GM23338 (cell line): ENCODE measurements at regions not wholly inside any gene's neighbourhood (a gene's known extent, or its start where the extent isn't known, plus 50 kb on each side); places are given as distances from the start of the nearest gene placed in this dataset.

Experiments
- ATAC-seq: fragments of 200-7000 bp; cut with Tn5 transposase; 3 replicates; pipeline ENCODE4 v1.9.1; 2020
- DNase-seq: peaks from one replicate; pipeline ENCODE4 v3.0.0-alpha.2; 2015; ENCODE audit warnings: low spot score
- H2AFZ ChIP-seq: fragments of 200-600 bp; sonication (generic); 2 replicates; pipeline ENCODE4 v1.8.0; 2016; ENCODE audit warnings: antibody characterized with exemption, mild to moderate bottlenecking, moderate library complexity
- H3F3A ChIP-seq: fragments of 200-600 bp; sonication (generic); replicated peaks from 2 replicates; pipeline ENCODE4 v1.8.0; 2017; ENCODE audit warnings: antibody characterized with exemption, mixed run types, low read depth
- H3K27ac ChIP-seq: fragments of 200-600 bp; sonication (generic); 2 replicates; pipeline ENCODE4 v1.6.1; 2016; ENCODE audit warnings: low read depth
- H3K27me3 ChIP-seq: fragments of 200-600 bp; sonication (generic); 2 replicates; pipeline ENCODE4 v1.8.0; 2016; ENCODE audit warnings: mild to moderate bottlenecking, mixed run types, moderate library complexity; ENCODE audit not compliant: insufficient read depth
- H3K36me3 ChIP-seq: fragments of 200-600 bp; sonication (generic); 2 replicates; pipeline ENCODE4 v1.8.0; 2016; ENCODE audit warnings: mild to moderate bottlenecking; ENCODE audit not compliant: insufficient read depth
- H3K4me1 ChIP-seq: fragments of 200-600 bp; sonication (generic); 2 replicates; pipeline ENCODE4 v1.8.0; 2016; ENCODE audit warnings: mild to moderate bottlenecking, moderate library complexity; ENCODE audit not compliant: insufficient read depth
- H3K4me2 ChIP-seq: fragments of 200-600 bp; sonication (generic); 2 replicates; pipeline ENCODE4 v1.7.1; 2017; ENCODE audit warnings: mixed run types
- H3K4me3 ChIP-seq: fragments of 200-600 bp; sonication (generic); 2 replicates; pipeline ENCODE4 v1.6.1; 2016; ENCODE audit warnings: mixed run types
- H3K79me2 ChIP-seq: fragments of 200-600 bp; sonication (generic); replicated peaks from 2 replicates; pipeline ENCODE4 v1.8.0; 2017; ENCODE audit warnings: mild to moderate bottlenecking; ENCODE audit not compliant: insufficient read depth
- H3K9me2 ChIP-seq: fragments of 200-600 bp; sonication (generic); 2 replicates; pipeline ENCODE4 v1.8.0; 2017; ENCODE audit not compliant: insufficient read depth
- H4K20me1 ChIP-seq: fragments of 200-600 bp; sonication (generic); replicated peaks from 2 replicates; pipeline ENCODE4 v1.8.0; 2017; ENCODE audit warnings: mild to moderate bottlenecking; ENCODE audit not compliant: insufficient read depth
- H3K27ac Mint-ChIP-seq: 2 replicates; pipeline ENCODE4 v1.8.0; 2020; ENCODE audit warnings: inconsistent platforms, mild to moderate bottlenecking, moderate library complexity, mixed read lengths
- H3K27me3 Mint-ChIP-seq: 3 replicates; pipeline ENCODE4 v1.8.0; 2022; ENCODE audit warnings: low read depth, mild to moderate bottlenecking, moderate library complexity, mixed read lengths, inconsistent platforms; ENCODE audit not compliant: insufficient read depth, poor library complexity
- H3K36me3 Mint-ChIP-seq: 3 replicates; pipeline ENCODE4 v1.8.0; 2021; ENCODE audit warnings: low read depth, mild to moderate bottlenecking, inconsistent platforms, moderate library complexity, mixed read lengths
- H3K4me1 Mint-ChIP-seq: 3 replicates; pipeline ENCODE4 v1.8.0; 2020; ENCODE audit warnings: mild to moderate bottlenecking, inconsistent platforms, mixed read lengths
- H3K4me3 Mint-ChIP-seq: 3 replicates; pipeline ENCODE4 v1.8.0; 2021; ENCODE audit warnings: moderate library complexity, mild to moderate bottlenecking, inconsistent platforms, mixed read lengths
- H3K9me3 Mint-ChIP-seq: 3 replicates; pipeline ENCODE4 v1.8.0; 2020; ENCODE audit warnings: moderate library complexity, mild to moderate bottlenecking, inconsistent platforms, mixed read lengths
- EZH2 ChIP-seq: fragments of 200-600 bp; sonication (generic); IDR thresholded peaks from one replicate; pipeline ENCODE4 v1.8.0; 2017; ENCODE audit warnings: antibody characterized with exemption, mild to moderate bottlenecking, low read depth; ENCODE audit not compliant: unreplicated experiment
- EZH2phosphoT487 ChIP-seq: fragments of 200-600 bp; sonication (generic); IDR thresholded peaks from one replicate; pipeline ENCODE4 v1.8.1; 2018; ENCODE audit warnings: antibody characterized with exemption; ENCODE audit not compliant: unreplicated experiment
- JUNB ChIP-seq: IDR thresholded peaks from one replicate; pipeline ENCODE4 v1.6.1; 2016; ENCODE audit warnings: antibody characterized with exemption; ENCODE audit not compliant: unreplicated experiment
- NANOG ChIP-seq: IDR thresholded peaks from 2 replicates; pipeline ENCODE4 v1.6.1; 2016; ENCODE audit warnings: antibody characterized with exemption, borderline replicate concordance
- POLR2AphosphoS5 ChIP-seq: IDR thresholded peaks from 2 replicates; pipeline ENCODE4 v1.6.1; 2016; ENCODE audit warnings: antibody characterized with exemption, low read depth
- ZNF114 ChIP-seq: fragments of 250-450 bp; sonication (Bioruptor Pico); IDR thresholded peaks from 2 replicates; pipeline ENCODE4 v1.5.0; 2020; ENCODE audit warnings: mild to moderate bottlenecking, moderate library complexity
- ZNF331 ChIP-seq: fragments of 250-450 bp; sonication (Bioruptor Pico); IDR thresholded peaks from 2 replicates; pipeline ENCODE4 v1.5.0; 2020; ENCODE audit warnings: low read depth, mild to moderate bottlenecking, moderate library complexity
- TF ChIP-seq, protein P1 (sequence below): IDR thresholded peaks from one replicate; pipeline ENCODE4 v1.6.1; 2018; ENCODE audit warnings: antibody characterized with exemption; ENCODE audit not compliant: unreplicated experiment
- TF ChIP-seq, protein P2 (sequence below): IDR thresholded peaks from 2 replicates; pipeline ENCODE4 v1.6.1; 2016; ENCODE audit warnings: antibody characterized with exemption
- TF ChIP-seq, protein P3 (sequence below), 2 experiments: fragments of 200-600 bp in 1 of 2; sonication (generic) in 1 of 2; conservative IDR thresholded peaks; 2 replicates each; pipeline versions ENCODE4 v1.5.1 to v1.6.1; 2016 to 2017; ENCODE audit warnings: antibody characterized with exemption in 2 of 2, low read depth in 2 of 2, mild to moderate bottlenecking in 2 of 2, moderate library complexity in 1 of 2

DNA sequence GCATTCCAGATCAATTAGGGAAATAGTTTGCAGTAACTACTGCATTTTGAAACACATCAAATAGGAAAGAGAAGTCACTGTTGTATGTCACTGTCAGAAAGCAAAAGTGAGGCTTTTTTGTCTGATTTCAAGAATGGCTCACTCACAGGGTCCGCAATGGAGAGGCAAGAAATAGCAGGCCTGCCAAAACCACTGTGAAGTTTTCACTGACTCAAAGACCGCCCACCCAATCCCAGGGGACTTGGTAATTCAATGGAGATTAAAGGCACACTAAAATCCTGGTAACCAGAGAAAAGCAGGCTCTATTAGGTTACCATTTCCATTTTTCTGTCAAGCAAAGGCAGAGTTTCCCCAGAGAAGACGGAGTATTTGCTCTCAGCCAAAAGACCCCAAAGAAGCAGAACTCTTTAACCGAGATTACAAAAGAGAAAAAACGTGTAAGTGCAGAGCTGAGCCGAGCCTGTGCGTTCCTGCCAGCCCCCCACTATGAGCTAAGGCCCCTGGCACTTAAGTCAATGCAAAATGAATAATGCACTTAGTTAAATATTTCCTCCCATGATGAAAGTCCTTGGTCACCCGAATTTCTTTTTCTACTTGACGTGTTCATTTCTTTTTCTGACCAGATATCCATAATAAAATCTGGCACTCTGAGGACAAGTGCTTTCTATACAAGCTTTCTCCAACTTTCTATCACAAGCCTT is 57.0 kb downstream of the FOXL1 start:
- H3K27me3 ChIP-seq, result no peaks in the 10 kb centered on the region
- no peak overlapping the region for H3K4me3 ChIP-seq
- no peak for ATAC-seq
- no peaks in the 10 kb centered on the region for H3K79me2 ChIP-seq
- 0 out of 3 replicates have a peak, but pooled peaks cover 5% of the 10 kb centered on the region for H3K9me3 Mint-ChIP-seq
- no peak overlapping the region for H3K27ac ChIP-seq
- no peaks in the 10 kb centered on the region for H4K20me1 ChIP-seq
- H3K36me3 Mint-ChIP-seq, result no peaks in the 10 kb centered on the region
- no peak for DNase-seq
- 0 out of 2 replicates have a peak, but pooled peaks cover 2% of the 10 kb centered on the region for H3K9me2 ChIP-seq
- no peaks in the 10 kb centered on the region for H3F3A ChIP-seq
- H3K4me1 ChIP-seq, result no peaks in the 10 kb centered on the region; the same call in 1 of the 2 replicates
- H3K4me2 ChIP-seq, result no peak overlapping the region
- H3K4me1 Mint-ChIP-seq, result no peaks in the 10 kb centered on the region
- H2AFZ ChIP-seq, result no peak overlapping the region
- TF ChIP-seq EZH2phosphoT487, result no peak
- no peak overlapping the region for H3K27ac Mint-ChIP-seq
- no peaks in the 10 kb centered on the region for H3K36me3 ChIP-seq
- peaks cover 7% of the 10 kb centered on the region for H3K27me3 Mint-ChIP-seq
- H3K4me3 Mint-ChIP-seq, result no peak overlapping the region

DNA sequence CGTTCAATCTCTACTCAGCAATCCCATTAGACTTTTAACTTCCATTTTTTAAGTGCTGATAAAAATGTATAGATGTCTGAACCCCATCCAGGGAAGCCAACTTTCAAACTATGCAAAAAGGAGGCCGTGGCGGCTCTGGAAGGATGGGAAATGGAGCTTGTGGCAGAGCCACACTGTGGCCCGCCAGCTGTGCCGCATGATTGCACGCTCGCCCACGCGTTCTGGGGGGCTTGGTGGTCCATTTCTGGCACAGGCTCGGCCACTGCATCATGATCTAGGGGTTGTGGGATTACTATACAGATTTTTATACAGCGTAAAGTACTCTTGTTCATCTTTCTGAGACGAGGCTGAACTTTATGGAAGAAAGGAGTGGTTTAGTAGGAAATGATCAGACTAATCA is 57.6 kb downstream of the FOXL1 start:
- no peak overlapping the region for H3K4me3 Mint-ChIP-seq
- no peak overlapping the region for H3K4me3 ChIP-seq
- no peak for TF ChIP-seq POLR2AphosphoS5
- TF ChIP-seq, protein P1, sequence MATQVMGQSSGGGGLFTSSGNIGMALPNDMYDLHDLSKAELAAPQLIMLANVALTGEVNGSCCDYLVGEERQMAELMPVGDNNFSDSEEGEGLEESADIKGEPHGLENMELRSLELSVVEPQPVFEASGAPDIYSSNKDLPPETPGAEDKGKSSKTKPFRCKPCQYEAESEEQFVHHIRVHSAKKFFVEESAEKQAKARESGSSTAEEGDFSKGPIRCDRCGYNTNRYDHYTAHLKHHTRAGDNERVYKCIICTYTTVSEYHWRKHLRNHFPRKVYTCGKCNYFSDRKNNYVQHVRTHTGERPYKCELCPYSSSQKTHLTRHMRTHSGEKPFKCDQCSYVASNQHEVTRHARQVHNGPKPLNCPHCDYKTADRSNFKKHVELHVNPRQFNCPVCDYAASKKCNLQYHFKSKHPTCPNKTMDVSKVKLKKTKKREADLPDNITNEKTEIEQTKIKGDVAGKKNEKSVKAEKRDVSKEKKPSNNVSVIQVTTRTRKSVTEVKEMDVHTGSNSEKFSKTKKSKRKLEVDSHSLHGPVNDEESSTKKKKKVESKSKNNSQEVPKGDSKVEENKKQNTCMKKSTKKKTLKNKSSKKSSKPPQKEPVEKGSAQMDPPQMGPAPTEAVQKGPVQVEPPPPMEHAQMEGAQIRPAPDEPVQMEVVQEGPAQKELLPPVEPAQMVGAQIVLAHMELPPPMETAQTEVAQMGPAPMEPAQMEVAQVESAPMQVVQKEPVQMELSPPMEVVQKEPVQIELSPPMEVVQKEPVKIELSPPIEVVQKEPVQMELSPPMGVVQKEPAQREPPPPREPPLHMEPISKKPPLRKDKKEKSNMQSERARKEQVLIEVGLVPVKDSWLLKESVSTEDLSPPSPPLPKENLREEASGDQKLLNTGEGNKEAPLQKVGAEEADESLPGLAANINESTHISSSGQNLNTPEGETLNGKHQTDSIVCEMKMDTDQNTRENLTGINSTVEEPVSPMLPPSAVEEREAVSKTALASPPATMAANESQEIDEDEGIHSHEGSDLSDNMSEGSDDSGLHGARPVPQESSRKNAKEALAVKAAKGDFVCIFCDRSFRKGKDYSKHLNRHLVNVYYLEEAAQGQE, result no peak
- no peak for TF ChIP-seq ZNF331
- no peak for TF ChIP-seq EZH2phosphoT487
- TF ChIP-seq, protein P2, sequence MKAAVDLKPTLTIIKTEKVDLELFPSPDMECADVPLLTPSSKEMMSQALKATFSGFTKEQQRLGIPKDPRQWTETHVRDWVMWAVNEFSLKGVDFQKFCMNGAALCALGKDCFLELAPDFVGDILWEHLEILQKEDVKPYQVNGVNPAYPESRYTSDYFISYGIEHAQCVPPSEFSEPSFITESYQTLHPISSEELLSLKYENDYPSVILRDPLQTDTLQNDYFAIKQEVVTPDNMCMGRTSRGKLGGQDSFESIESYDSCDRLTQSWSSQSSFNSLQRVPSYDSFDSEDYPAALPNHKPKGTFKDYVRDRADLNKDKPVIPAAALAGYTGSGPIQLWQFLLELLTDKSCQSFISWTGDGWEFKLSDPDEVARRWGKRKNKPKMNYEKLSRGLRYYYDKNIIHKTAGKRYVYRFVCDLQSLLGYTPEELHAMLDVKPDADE, result no peak
- no peak for TF ChIP-seq EZH2
- no peak for TF ChIP-seq JUNB
- TF ChIP-seq, protein P3, sequence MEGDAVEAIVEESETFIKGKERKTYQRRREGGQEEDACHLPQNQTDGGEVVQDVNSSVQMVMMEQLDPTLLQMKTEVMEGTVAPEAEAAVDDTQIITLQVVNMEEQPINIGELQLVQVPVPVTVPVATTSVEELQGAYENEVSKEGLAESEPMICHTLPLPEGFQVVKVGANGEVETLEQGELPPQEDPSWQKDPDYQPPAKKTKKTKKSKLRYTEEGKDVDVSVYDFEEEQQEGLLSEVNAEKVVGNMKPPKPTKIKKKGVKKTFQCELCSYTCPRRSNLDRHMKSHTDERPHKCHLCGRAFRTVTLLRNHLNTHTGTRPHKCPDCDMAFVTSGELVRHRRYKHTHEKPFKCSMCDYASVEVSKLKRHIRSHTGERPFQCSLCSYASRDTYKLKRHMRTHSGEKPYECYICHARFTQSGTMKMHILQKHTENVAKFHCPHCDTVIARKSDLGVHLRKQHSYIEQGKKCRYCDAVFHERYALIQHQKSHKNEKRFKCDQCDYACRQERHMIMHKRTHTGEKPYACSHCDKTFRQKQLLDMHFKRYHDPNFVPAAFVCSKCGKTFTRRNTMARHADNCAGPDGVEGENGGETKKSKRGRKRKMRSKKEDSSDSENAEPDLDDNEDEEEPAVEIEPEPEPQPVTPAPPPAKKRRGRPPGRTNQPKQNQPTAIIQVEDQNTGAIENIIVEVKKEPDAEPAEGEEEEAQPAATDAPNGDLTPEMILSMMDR (conservative IDR thresholded peaks at IDR 0.05; ENCODE audit: low read depth in 2 of 2), result no peak
- no peak for TF ChIP-seq NANOG
- TF ChIP-seq ZNF114, result no peak

More for the DNA sequence above, 57.6 kb downstream of the FOXL1 start:
- Histone ChIP-seq H2AFZ (0 out of 2 replicates have a peak overlapping the region, but pooled peaks have one; percentile 5), H3K4me1 (no peaks in the 10 kb centered on the region; the same call in 1 of the 2 replicates), H3K27ac (no peak overlapping the region), H3K79me2 (no peaks in the 10 kb centered on the region), H3K36me3 (no peaks in the 10 kb centered on the region), H4K20me1 (no peaks in the 10 kb centered on the region), H3K27me3 (no peaks in the 10 kb centered on the region), H3F3A (no peaks in the 10 kb centered on the region), H3K9me2 (0 out of 2 replicates have a peak, but pooled peaks cover 2% of the 10 kb centered on the region), H3K4me2 (no peak overlapping the region)
- ATAC-seq (no peak), DNase-seq (no peak)
- Mint-ChIP-seq H3K27me3 (peaks cover 9% of the 10 kb centered on the region), H3K9me3 (0 out of 3 replicates have a peak, but pooled peaks cover 5% of the 10 kb centered on the region), H3K4me1 (no peaks in the 10 kb centered on the region), H3K27ac (no peak overlapping the region), H3K36me3 (no peaks in the 10 kb centered on the region)
